Dermis microvascular lymphatic vessel endothelial cell (primary cell): ENCODE measurements at regions not wholly inside any gene's neighbourhood (a gene's known extent, or its start where the extent isn't known, plus 50 kb on each side); places are given as distances from the start of the nearest gene placed in this dataset.

Experiments used
- DNase-seq, 2 donors: peaks; one replicate each; pipeline versions ENCODE4 v3.0.0 to v3.0.0-alpha.2; 2010; ENCODE audit warnings: low read depth in 2 of 2

- DNase-seq: no peak
These were observed 67.8 kb upstream of the FAM47B start for GRCh38 chrX:34874763-34875162.

GRCh38 chrX:34875204-34875603 lies 67.4 kb upstream of the FAM47B start:
- no peak for DNase-seq

GRCh38 chrX:34877436-34877835 lies 65.2 kb upstream of the FAM47B start:
- no peak for DNase-seq

- no peak for DNase-seq
These were observed 63.2 kb upstream of the FAM47B start for GRCh38 chrX:34879346-34879745.

GRCh38 chrX:34879886-34880285 lies 62.7 kb upstream of the FAM47B start:
- no peak for DNase-seq

- DNase-seq: no peak
These were observed 61.9 kb upstream of the FAM47B start for GRCh38 chrX:34880656-34881055.

GRCh38 chrX:34881671-34882070 lies 60.9 kb upstream of the FAM47B start:
- DNase-seq: no peak

GRCh38 chrX:34884817-34885216 lies 57.8 kb upstream of the FAM47B start:
- no peak for DNase-seq

GRCh38 chrX:34886011-34886410 lies 56.6 kb upstream of the FAM47B start:
- no peak for DNase-seq

GRCh38 chrX:34891391-34891790 lies 51.2 kb upstream of the FAM47B start:
- DNase-seq: no peak
